Subcutaneous abdominal adipose tissue (tissue), 5 donors: ENCODE measurements at regions not wholly inside any gene's neighbourhood (a gene's known extent, or its start where the extent isn't known, plus 50 kb on each side); places are given as distances from the start of the nearest gene placed in this dataset.

Experiments
- H3K27ac ChIP-seq: one replicate; pipeline ENCODE4 v1.7.0; 2013; ENCODE audit warnings: low read depth, mild to moderate bottlenecking, inconsistent platforms, low read length, moderate library complexity
- H3K27me3 ChIP-seq, 5 donors: one replicate each; pipeline ENCODE4 v1.7.0; 2013; ENCODE audit warnings: low read length in 5 of 5, inconsistent platforms in 1 of 5; ENCODE audit not compliant: control insufficient read depth in 5 of 5, insufficient read depth in 4 of 5
- H3K36me3 ChIP-seq, 5 donors: one replicate each; pipeline ENCODE4 v1.7.0; 2013; ENCODE audit warnings: low read length in 5 of 5; ENCODE audit not compliant: control insufficient read depth in 5 of 5, insufficient read depth in 5 of 5
- H3K4me1 ChIP-seq, 5 donors: one replicate each; pipeline ENCODE4 v1.7.0; 2013; ENCODE audit warnings: low read length in 5 of 5, mild to moderate bottlenecking in 3 of 5, moderate library complexity in 1 of 5; ENCODE audit not compliant: control insufficient read depth in 5 of 5, insufficient read depth in 5 of 5
- H3K4me3 ChIP-seq, 5 donors: one replicate each; pipeline ENCODE4 v1.7.0; 2013; ENCODE audit warnings: low read length in 5 of 5, low read depth in 1 of 5
- H3K9ac ChIP-seq, 5 donors: one replicate each; pipeline ENCODE4 v1.7.0; 2013; ENCODE audit warnings: low read length in 5 of 5, mild to moderate bottlenecking in 4 of 5, moderate library complexity in 3 of 5
- H3K9me3 ChIP-seq, 5 donors: one replicate each; pipeline ENCODE4 v1.7.0; 2013; ENCODE audit warnings: low read length in 5 of 5; ENCODE audit not compliant: control insufficient read depth in 5 of 5
- donor health status: healthy.
- donor health status: healthy.
- donor health status: healthy.
- donor health status: healthy.
- donor health status: healthy.

- H3K4me1 ChIP-seq, result no peaks in the 10 kb centered on the region
- no peak overlapping the region for H3K27ac ChIP-seq
- H3K4me3 ChIP-seq, result no peak overlapping the region
- no peaks in the 10 kb centered on the region for H3K36me3 ChIP-seq
- no peak overlapping the region for H3K9ac ChIP-seq
- H3K27me3 ChIP-seq, result no peaks in the 10 kb centered on the region
- H3K9me3 ChIP-seq, result peaks cover 0 to 2% (median 0%) of the 10 kb centered on the region in 5 donors
Measured at GRCh38 chr5:89147031-89147430, 264.0 kb upstream of the MEF2C start.

DNA sequence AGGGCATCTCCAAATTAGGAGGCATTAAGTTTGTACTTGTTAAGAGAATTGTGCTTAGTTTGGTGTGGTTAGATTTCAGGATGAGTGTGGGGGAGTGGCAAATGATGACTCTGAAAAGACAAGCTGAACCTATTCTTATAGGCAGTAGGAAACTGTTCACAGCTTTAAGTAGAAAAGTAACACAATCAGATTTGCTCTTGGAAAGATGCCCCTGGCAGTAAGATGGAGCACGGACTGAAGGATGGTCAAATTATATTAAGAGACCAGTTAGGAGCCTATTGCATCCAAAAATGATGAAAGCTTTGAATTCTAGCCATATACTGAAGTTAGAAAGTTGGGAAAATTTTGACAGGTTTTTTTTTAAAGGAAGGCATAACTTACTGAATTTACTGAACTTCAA lies 254.2 kb upstream of the MEF2C start:
- Histone ChIP-seq H3K27ac (no peak overlapping the region), H3K36me3 (no peaks in the 10 kb centered on the region), H3K4me1 (no peaks in the 10 kb centered on the region), H3K27me3 (no peaks in the 10 kb centered on the region), H3K4me3 (no peak overlapping the region), H3K9ac (no peak overlapping the region), H3K9me3 (no peaks in the 10 kb centered on the region)

DNA sequence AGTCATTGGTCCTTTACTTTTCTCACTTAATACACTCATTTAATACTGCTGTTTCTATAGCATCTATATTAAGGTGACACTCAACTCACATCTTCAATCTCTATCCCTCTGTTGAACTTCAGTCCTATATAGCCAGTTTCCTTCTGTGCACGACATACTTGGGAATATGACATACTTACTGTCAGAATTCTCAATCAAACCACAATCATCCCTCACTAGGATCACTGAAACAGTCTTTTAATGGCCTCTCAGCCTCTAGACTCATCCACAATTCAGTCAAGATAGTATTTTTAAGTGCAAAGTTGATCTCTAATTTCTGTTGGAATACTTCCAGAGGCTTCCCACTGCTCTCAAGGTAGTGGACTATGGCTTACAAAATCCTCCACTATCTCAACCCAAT lies 251.0 kb upstream of the MEF2C start:
- Histone ChIP-seq H3K36me3 (no peaks in the 10 kb centered on the region), H3K9ac (no peak overlapping the region), H3K27ac (no peak overlapping the region), H3K27me3 (no peaks in the 10 kb centered on the region), H3K4me1 (no peaks in the 10 kb centered on the region), H3K4me3 (no peak overlapping the region), H3K9me3 (no peaks in the 10 kb centered on the region)

DNA sequence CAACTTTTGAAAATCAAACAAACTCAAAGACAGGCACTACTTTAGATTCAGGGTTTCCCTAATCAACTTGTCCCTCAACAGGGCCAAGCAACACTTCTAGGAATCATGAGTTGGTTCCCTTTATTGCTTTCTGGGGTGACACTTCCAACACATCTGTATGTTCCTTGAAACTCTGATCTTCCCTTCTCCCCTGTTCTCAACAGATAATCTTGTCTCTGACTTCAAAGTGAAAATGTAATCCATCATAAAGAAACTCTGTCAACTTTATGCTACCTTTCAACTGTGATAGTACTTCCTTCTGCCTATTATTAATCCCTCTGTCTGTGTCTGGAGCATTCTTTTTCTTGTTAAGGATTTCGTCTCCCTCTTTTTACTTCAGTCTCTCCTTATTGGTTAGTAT lies 250.1 kb upstream of the MEF2C start:
- Histone ChIP-seq H3K4me1 (no peaks in the 10 kb centered on the region), H3K9ac (no peak overlapping the region), H3K4me3 (no peak overlapping the region), H3K36me3 (no peaks in the 10 kb centered on the region), H3K27ac (no peak overlapping the region), H3K27me3 (no peaks in the 10 kb centered on the region), H3K9me3 (no peaks in the 10 kb centered on the region)

DNA sequence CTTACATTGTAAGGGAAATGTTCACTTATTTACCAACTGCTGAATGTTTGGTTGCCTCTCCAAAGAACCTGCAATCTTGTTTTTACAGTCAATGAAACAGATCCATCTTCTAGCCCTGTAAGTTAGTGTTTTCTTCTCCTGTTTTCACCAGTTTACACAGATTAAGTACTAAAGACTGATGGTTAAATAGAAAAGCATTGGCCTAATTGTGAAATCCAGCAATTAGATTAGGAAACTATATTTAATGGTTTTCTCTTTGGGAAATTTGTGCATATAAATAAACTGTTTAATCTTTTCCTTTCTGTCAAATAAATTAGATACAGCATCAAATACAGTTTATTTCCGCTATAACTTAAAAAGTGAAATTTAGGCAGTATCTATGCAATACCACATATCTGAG lies 247.9 kb upstream of the MEF2C start:
- H3K27ac ChIP-seq, result no peak overlapping the region
- H3K36me3 ChIP-seq, result no peaks in the 10 kb centered on the region
- H3K9ac ChIP-seq, result no peak overlapping the region
- H3K4me1 ChIP-seq, result no peaks in the 10 kb centered on the region
- H3K9me3 ChIP-seq, result no peaks in the 10 kb centered on the region
- H3K27me3 ChIP-seq, result no peaks in the 10 kb centered on the region
- no peak overlapping the region for H3K4me3 ChIP-seq

GRCh38 chr5:89129941-89130340 lies 247.0 kb upstream of the MEF2C start:
- no peaks in the 10 kb centered on the region for H3K4me1 ChIP-seq
- H3K27ac ChIP-seq, result no peak overlapping the region
- H3K9ac ChIP-seq, result no peak overlapping the region
- no peaks in the 10 kb centered on the region for H3K9me3 ChIP-seq
- H3K36me3 ChIP-seq, result no peaks in the 10 kb centered on the region
- H3K27me3 ChIP-seq, result no peaks in the 10 kb centered on the region
- H3K4me3 ChIP-seq, result no peak overlapping the region

DNA sequence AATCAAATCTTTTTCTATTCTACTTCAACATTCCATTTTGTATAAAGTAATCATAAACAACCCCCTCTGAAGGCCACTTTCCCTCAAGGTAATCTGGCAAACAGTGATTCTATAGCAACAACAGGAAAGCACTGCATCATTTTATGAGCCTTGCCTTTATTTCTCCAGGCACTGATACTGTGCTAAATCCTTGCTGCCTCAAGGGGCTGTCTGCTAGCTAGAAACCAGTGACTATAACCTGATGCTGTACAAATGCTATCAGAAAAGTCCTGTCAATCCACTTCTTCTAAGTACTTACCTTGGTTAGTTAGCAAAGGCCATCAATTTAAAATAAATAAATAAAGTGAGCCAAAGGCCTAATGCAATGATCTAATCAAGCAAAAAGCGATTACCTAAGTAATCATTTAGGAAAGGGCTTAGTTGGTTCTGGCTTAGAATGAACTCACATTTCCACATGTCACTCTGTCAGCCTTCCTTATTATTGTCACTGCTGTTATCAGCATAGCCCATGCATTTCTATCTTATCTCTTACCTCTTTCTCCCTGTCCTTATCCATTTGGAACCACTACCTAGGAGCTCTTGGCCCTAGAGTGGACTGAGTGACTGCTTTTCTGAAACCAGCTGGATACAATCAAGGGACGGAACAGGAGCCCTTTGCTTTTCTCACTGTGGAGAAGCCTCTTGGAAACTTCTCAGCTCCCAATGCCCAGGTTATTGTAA lies 246.1 kb upstream of the MEF2C start:
- no peak overlapping the region for H3K9ac ChIP-seq
- no peaks in the 10 kb centered on the region for H3K27me3 ChIP-seq
- H3K4me3 ChIP-seq, result no peak overlapping the region
- H3K9me3 ChIP-seq, result no peaks in the 10 kb centered on the region
- H3K4me1 ChIP-seq, result no peaks in the 10 kb centered on the region
- no peak overlapping the region for H3K27ac ChIP-seq
- H3K36me3 ChIP-seq, result no peaks in the 10 kb centered on the region

DNA sequence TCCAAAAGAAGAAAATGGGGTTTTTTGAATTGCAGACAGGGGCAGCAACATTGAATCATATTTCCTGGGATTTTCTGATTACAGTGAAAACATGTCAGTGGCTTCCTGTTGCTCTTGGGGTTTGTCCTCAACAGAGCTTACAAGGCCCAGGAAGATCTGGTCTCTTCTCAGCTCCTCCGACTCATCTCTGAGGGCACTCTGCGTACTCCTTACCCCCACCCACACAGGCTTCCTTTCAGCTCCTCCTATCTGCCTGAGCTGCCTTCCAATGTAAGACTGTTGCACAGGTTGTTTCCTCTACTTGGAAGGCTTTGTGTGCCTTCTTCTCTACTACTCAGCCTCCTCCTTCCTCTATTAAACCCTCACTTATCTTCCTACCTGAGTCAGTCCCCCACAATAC lies 245.1 kb upstream of the MEF2C start:
- Histone ChIP-seq H3K9me3 (no peaks in the 10 kb centered on the region), H3K27me3 (no peaks in the 10 kb centered on the region), H3K9ac (no peak overlapping the region), H3K4me3 (no peak overlapping the region), H3K4me1 (no peaks in the 10 kb centered on the region), H3K27ac (no peak overlapping the region), H3K36me3 (no peaks in the 10 kb centered on the region)

GRCh38 chr5:89127191-89127590 lies 244.2 kb upstream of the MEF2C start:
- no peaks in the 10 kb centered on the region for H3K9me3 ChIP-seq
- no peak overlapping the region for H3K27ac ChIP-seq
- no peak overlapping the region for H3K4me3 ChIP-seq
- no peak overlapping the region for H3K9ac ChIP-seq
- H3K27me3 ChIP-seq, result no peaks in the 10 kb centered on the region
- no peaks in the 10 kb centered on the region for H3K4me1 ChIP-seq
- H3K36me3 ChIP-seq, result no peaks in the 10 kb centered on the region

DNA sequence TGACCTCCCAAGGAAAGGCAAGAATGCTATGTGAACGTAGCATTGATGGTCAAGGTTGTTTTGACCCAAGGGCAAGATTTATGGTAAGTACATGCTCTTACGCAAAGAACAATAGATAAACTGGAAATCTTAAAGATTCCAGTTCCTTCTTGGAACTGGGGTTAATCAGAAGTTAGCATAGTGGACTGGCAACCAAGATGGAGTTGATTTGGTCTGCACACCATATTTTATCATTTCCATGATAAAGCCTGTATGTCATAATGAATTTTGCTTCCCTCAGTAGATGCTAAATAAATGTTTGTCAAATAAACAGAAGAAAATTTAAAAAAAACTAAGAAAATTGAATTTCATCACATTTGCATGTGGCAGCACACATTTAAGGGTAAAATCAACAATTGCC lies 242.4 kb upstream of the MEF2C start:
- Histone ChIP-seq H3K9ac (no peak overlapping the region), H3K4me3 (no peak overlapping the region), H3K27ac (no peak overlapping the region), H3K9me3 (no peaks in the 10 kb centered on the region), H3K36me3 (no peaks in the 10 kb centered on the region), H3K4me1 (peaks cover 0 to 8% (median 5%) of the 10 kb centered on the region in 5 donors), H3K27me3 (no peaks in the 10 kb centered on the region)

DNA sequence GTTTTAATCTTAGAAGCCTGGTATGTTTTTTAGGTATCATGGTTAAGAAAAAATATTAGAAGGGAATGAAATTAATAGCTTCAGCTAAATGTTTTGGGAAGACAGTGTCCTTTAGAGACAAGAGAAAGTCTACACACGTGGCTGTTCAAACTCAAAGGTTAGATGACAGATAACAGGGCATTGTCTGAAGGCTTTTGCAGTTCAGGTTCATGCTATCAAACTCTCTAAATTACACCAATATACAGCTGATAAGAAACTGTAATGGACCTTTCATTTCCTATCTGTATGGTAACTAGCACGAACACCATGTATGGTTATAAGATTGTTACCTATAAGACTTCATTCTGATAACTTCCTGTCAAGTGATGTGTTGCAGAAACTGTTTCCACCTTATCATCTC lies 240.6 kb upstream of the MEF2C start:
- H3K27me3 ChIP-seq, result no peaks in the 10 kb centered on the region
- no peak overlapping the region for H3K9ac ChIP-seq
- H3K9me3 ChIP-seq, result no peaks in the 10 kb centered on the region
- no peak overlapping the region for H3K27ac ChIP-seq
- H3K4me3 ChIP-seq, result no peak overlapping the region
- peaks cover 0 to 16% (median 9%) of the 10 kb centered on the region in 5 donors for H3K4me1 ChIP-seq
- no peaks in the 10 kb centered on the region for H3K36me3 ChIP-seq
